ENCODE measurements at regions not wholly inside any gene's neighbourhood (a gene's known extent, or its start where the extent isn't known, plus 50 kb on each side); places are given as distances from the start of the nearest gene placed in this dataset.
A peak's percentile ranks its signal among the peaks of the same experiment; 100 is the strongest.

DNA sequence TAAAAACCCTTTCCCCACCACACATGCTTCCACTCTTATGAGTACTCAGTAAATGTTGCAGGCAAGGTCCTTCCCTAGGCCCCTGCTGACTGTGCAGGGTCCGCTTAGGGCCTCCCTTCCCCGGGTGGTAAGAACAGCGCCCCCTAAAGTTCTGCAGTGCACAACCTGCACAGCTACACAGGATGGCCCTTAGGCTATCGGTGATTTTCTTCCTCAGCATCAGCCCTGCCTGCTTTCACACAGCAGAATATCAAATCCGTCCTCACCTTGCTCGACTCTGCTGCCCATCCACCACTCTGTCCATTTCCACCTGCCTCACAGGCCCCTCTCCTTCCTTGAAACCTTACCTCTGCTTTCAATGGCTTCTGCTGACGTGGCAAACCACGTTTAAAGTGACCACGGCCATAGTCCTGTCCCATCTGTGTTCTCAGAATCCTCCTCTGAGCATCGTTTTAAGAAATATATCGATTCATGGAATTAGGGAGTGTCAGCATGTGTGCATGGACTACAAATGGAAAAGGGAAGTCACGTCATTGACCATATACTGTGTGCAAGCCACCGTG is 51.4 kb upstream of the TMEM132E start (continued):
- TF ChIP-seq ZNF592 (IDR thresholded peaks at IDR 0.05) (no peak), TAF1 (IDR thresholded peaks at IDR 0.05; ENCODE audit: control insufficient read depth, extremely low read depth, insufficient read depth, low read length, severe bottlenecking) (no peak), ZNF316 (IDR thresholded peaks at IDR 0.05) (peak; percentile 71), ZNF77 (CRISPR knock-in tag; IDR thresholded peaks at IDR 0.05) (no peak)

GRCh38 chr17:34527136-34527907 is 52.1 kb upstream of the TMEM132E start:
- Histone ChIP-seq H3K79me2 (ENCODE audit: control insufficient read depth, insufficient read depth, low read length) (no peaks in the 10 kb centered on the region), H3K27me3 (ENCODE audit: control insufficient read depth in 2 of 2, insufficient read depth in 2 of 2, low read length in 2 of 2) (peaks cover 0 to 11% of the 10 kb centered on the region in 2 experiments; a peak in 1 of 5 replicates), H3K4me2 (ENCODE audit: insufficient read depth, low read length) (no peak overlapping the region), H4K20me1 (replicated peaks; ENCODE audit: control insufficient read depth, insufficient read depth, low read length) (no peaks in the 10 kb centered on the region), H3K4me3 (no peak overlapping the region), H3K9me1 (ENCODE audit: control insufficient read depth, insufficient read depth, low read length) (no peaks in the 10 kb centered on the region), H3K27ac (ENCODE audit: extremely low read depth, low read depth, low read length) (no peak overlapping the region), H2AFZ (ENCODE audit: low read depth, low read length) (no peak overlapping the region), H3K9ac (ENCODE audit: insufficient read depth in 1 of 2, low read depth in 2 of 2, low read length in 2 of 2) (no peak overlapping the region), H3K36me3 (ENCODE audit: control insufficient read depth, insufficient read depth, low read length) (no peaks in the 10 kb centered on the region), H3K9me3 (replicated peaks; ENCODE audit: control insufficient read depth, insufficient read depth, low read depth, low read length) (no peaks in the 10 kb centered on the region), H3K4me1 (replicated peaks in 1 of 2; ENCODE audit: control insufficient read depth in 2 of 2, insufficient read depth in 2 of 2, low read length in 2 of 2) (no peaks in the 10 kb centered on the region)
- in situ Hi-C loops (cut with MboI), result no loop called here
- CTCF ChIA-PET (ENCODE audit: low intra/inter-chr PET ratio), result no interaction called here
- ATAC-seq (no peak), FAIRE-seq (no peak), DNase-seq (ENCODE audit: extremely low read depth in 1 of 4, low spot score in 3 of 4) (no peak)
- POLR2A ChIA-PET, result interaction anchor here (0.6 to 0.7 kb wide), 2 partner anchors 27 to 725 kb away, joined by 3 to 4 read pairs; no protein-coding TSS in a partner anchor
- 0% methylated on average over 13 of the region's 18 CpGs for WGBS (ENCODE audit: insufficient coverage, low coverage, missing lambda C conversion rate)
- no TSS peak for BruUV-seq (replicated peaks)
- intact Hi-C loops (cut with micrococcal nuclease), result no loop called here
- TF ChIP-seq GTF2B (IDR thresholded peaks at IDR 0.05; ENCODE audit: extremely low read depth, insufficient read length), result no peak
- TF ChIP-seq KAT7 (CRISPR knock-in tag; IDR thresholded peaks at IDR 0.05; ENCODE audit: borderline replicate concordance), result no peak
- peak; percentile 94 for TF ChIP-seq ZKSCAN1 (IDR thresholded peaks at IDR 0.05; ENCODE audit: low read depth, low read length)
